ENCODE measurements at regions not wholly inside any gene's neighbourhood (a gene's known extent, or its start where the extent isn't known, plus 50 kb on each side); places are given as distances from the start of the nearest gene placed in this dataset.
"Not testable (repeated sequence)": the region's sequence is repeated elsewhere in the genome, so short reads cannot be mapped to it uniquely, and the experiment has no call there.

DNA sequence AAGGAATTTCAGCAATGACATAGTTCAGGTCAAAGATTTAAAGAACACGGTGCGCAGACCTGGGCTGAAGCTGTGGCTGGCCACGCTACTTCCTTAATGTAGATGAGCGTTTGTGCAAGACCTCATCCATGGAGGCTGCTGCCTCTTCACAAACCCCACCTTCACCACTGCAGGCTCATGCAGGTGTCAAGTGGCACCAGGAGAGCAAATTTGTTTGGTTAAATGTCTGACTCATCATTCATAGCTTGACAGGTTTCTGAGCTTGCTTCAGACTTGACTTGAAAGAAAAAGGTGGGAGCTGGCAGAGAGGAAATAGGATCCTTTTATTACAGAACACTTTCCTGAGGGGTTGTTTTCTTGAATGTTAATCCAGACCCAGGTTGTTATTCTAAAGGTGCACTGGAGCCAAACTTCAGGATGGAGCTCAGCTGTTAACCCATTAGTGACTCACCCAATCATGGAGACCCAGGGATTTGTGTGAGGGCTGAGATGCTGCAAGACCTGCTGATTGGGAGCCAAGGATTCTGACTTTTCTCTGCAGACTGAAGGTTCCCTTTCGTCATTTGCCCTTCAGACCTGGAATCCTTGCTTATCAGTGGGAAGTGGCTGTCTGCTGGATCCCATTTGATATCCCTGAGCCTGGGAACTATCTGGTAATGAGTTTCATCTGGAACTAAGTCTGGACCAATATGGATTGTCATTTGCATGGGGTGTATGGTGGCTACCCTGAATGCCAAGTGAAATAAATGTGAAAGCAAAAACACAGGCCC is 315.3 kb downstream of the PTTG2 start:
- in situ Hi-C loops (cut with MboI; ENCODE audit: low sequenced_read_pairs), result no loop called here

DNA sequence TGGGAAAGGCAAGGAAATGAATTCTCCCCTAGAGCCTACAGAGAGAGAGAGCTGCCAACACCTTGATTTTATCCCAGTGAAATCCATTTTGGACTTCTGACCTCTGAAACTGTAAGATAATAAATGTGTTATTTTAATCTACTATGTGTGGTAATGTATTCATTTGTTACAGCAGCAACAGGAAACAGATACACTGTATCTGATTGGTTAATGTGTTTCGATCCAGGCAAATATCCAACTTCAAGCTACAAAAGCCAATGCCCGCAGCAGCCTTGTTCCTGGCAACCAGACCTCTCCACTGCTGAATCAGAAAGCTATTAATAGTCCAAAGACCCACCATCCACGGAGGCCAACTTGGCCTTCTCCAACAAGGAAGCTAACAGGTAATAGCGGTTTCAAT is 318.1 kb downstream of the PTTG2 start:
- in situ Hi-C loops (cut with MboI; ENCODE audit: low sequenced_read_pairs), result no loop called here

DNA sequence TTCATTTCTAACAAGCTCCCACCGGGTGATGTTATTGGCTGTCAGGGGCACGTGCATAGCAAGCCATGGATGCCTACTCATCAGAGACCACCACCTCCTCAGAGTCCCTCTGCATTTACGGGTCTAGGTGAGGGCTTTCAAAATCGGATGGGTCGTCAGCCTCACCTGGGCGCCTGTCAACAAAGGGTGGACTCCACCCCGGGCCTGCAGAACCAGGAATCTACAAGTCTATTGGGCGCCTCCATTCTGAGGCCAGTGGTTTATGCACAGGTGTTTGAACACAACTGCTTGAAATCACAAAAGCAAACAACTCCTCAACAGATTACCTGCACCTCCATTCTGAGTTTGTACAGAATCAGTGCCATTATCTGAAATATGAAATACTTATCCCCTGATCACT is 318.9 kb downstream of the PTTG2 start:
- in situ Hi-C loops (cut with MboI; ENCODE audit: low sequenced_read_pairs), result no loop called here

DNA sequence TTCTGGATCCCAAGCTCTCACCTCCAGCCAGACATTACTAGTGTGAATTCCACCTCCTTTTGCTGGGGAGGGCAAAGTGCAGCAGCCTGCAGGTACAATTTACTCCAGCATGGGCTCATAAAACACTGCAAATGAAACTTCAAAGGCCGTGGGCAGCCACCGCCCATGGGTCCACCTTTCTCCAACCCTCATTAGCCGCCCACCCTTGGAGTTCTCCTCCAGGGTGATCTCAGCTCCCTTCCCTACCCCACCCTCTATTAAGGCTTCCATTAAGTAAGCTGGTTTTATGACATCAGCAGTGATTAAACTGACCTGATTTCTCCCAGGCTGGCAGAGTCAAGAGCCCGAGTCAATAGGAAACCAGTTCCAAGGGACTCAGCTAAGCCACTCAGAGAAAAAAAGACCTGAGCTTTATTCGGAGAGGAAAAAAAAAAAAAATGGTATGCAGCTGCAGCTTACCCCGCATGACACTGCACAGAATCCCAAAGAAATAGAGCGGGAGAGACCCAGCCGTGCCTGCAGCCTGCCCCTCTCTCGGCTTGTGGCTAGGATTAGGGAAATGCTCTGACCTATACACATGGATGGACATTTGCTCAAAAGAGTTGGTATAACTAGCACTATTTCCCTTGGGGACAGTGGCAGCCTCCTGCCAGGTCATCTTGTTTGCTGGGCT is 319.6 kb downstream of the PTTG2 start:
- in situ Hi-C loops (cut with MboI; ENCODE audit: low sequenced_read_pairs), result no loop called here

DNA sequence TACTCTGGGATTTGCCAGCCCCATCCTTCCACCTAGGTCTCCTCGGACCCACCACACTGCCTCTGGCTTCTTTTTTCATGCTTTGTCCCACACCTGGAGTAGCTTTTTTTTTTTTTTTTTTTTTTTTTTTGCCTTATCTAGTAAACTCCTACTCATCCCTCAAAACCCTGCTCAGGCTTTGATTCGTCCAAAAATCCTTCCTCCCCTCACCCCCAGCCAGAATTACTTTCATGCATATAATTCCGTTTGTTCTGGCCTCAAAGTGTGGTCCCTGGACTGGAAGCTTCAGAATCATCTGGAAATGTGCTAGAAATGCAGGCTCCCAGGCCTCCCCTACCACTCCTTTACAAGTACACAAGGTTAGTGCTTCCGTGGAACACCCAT is 320.1 kb downstream of the PTTG2 start:
- in situ Hi-C loops (cut with MboI; ENCODE audit: low sequenced_read_pairs), result no loop called here

DNA sequence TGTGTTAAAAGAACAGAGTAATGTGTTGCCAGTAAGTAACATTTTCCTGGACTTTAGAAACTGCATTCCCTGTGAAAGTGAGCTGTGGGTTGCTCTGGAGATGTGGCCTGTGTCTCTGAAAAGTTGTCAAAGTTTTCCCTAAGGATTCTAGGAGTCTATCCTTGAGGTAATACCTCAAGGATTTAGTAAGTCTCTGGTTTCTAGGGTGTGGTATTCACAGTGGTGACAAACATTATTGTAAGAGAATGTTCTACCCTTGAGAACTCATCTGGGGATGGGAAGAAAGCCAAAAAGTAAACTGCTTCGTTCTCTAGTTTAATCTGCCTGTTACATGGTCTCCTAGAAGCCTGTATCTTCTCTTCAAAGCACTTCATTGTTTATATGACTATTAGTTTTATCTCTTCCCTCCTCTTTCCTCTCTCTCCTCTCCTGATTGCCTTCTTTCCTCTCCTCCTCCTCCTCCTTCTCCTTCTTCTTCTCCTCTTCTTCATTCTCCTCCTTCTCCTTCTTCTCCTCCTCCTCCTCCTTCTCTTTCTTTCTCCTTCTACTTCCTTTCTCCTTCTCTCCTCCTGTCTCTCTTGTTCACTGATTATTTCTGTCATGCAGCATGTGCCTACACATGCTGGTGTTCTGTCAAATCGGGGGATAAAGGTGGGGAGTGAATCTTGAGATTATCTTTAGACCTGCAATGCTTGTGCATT is 321.3 kb downstream of the PTTG2 start:
- in situ Hi-C loops (cut with MboI; ENCODE audit: low sequenced_read_pairs), result no loop called here

DNA sequence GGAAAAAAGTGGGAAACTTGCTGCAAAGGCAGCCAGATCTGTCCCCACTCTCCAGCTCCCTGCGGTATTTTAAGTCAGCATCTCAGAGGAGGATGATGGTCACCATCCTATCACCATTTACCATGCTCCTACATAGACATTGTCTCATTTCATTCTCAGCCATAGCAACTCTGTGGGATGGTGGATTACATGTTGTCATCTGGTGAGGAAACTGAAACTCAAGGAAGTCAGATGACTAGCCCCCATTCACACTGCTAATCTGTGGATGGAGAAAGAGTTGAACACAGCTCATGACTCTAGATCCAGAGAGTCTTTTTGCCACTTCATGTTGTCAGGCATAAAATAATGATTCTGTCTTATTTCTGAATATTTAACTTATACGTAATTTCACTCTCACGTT is 323.5 kb downstream of the PTTG2 start:
- in situ Hi-C loops (cut with MboI; ENCODE audit: low sequenced_read_pairs), result no loop called here

DNA sequence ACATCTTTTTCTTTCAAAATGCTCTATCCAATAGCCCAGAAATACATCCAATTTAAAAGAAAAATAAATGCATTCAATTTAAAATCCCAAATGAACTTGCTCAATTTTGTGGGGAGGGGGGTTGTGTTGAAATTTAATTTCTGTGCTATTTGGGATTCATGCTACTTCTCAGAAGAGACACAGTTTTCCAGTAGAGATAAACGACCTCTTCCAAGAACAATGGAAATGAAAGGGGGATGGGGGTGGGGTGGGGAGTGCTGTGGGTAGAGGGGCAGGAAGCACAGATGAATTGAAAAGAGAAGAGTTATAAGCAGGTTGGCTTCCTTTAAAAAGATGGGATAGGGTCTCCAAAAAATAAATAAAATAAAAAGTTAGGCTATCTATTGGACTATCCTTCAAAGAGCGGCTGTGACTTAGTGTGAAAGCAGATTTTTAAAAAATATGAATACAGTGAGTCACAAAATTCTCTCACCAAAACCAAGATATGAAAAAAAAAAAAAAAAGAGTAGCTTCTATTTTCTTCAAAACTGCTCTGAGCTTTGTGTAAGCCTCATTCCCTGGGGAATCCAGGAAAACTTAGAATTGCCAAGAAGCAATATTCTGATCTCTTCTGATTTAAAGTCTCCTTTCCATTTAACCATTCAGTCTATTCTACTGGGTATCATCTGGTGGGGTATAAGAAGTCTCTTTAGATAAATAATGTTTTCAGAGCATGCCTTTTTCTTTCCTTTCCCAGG is 324.3 kb downstream of the PTTG2 start:
- in situ Hi-C loops (cut with MboI; ENCODE audit: low sequenced_read_pairs), result no loop called here

DNA sequence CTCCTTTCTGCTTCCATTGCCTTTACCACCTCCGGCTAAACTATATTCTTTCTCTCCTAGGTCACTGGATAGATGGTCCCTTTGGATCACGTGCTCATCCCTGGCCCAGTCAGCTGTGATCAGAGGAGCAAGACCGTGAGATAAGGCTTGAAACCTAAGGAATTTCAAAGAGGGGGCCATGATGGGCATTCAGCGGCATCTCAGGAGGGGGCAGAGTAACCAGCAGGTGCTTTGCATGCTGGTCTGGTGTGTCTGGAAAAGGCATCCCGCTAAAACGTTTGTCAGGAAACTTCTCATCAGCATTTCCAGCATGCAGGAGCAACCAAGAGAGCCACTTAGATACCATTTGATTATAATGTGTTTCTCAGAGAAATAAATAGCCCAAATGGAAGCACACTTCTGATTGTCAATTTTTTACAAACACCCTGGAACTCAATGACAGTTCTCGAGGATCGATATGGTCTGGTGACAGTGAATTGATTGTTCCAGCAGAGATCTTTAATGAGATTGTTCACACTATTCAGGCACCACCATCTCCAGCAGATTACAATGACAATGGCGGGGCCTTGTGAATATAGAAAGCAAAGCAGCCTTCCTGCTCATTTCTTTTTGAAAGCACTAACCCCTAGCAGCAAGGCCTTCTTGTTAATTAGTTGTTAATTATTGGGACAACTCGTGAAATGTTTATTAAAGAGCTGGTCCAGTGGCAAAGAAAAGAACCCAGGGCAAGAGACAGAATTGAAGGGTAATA is 327.1 kb downstream of the PTTG2 start:
- in situ Hi-C loops (cut with MboI; ENCODE audit: low sequenced_read_pairs), result no loop called here

DNA sequence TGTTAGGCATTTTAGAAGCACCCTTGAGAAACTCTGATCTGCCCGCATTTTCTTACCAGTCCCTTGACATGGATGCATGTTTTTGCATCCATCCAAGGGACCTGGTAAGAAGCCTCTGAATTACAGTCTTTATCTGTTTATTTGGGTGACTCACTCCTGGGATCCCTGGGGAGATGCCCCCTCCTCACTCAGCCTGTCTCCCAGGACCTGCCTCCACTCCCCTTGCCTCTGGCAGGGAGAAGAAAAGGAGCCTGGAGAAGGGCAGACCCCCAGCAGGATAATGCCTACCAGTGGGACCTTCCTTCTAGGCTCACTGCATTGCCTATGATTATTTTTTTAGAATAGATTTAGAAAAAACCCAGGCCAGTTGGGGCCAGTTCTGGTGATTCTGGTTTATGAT is 329.4 kb downstream of the PTTG2 start:
- in situ Hi-C loops (cut with MboI; ENCODE audit: low sequenced_read_pairs), result no loop called here

DNA sequence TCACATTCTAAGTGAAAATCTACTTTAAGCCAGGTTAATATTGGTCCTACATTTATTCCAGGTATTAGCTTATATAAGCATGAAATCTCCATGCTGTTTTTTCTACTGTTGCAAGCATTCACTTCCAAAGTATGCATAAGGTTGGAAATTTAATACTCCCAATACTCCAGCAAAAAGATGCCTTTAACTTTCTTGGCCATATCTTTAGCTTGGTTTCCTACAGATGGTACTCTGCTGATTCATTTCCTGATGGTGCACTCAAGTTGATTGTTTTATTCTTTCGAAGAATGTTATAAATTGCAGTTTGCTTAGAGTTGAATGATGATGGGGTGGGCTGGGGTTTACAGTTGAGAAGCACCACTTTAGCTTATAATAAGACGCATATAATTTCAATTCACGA is 330.2 kb downstream of the PTTG2 start:
- in situ Hi-C loops (cut with MboI; ENCODE audit: low sequenced_read_pairs), result no loop called here

DNA sequence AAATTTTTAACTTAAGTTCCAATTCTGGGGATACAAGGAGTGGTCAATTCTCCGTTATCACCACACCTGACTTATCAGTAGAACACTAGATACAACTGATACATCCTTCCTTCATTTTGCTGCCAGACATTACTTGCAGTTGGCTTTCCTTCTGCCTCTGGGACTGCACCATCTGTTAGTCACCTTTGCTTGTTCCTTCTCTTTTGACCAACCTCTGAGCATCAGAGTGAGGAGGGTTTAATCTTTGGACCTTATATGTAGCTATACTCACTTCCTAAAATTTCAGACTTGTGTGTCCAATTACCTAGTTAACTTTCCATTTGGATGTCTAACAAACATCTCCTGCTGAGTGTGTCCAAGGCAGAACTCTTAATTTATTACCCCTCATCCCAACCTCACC is 330.7 kb downstream of the PTTG2 start:
- in situ Hi-C loops (cut with MboI; ENCODE audit: low sequenced_read_pairs), result no loop called here

DNA sequence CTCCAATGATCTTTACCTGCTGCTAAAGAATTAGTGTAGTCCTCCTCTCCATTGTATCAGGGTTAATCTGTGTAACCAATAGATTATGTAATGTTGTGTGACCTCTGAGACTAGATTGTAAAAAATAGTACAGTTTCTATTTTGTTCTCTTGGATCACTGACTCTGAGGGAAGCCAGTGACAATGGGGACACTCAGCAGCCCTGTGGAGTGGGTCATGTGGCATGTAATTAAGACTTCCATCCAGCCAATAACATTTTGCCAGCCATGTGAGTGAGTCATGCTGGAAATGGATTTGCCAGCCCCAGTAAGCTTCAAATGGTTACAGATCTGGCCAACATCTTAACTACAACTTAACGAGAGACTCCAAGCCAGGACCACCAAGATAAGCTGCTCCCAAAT is 332.3 kb downstream of the PTTG2 start:
- in situ Hi-C loops (cut with MboI; ENCODE audit: low sequenced_read_pairs), result no loop called here

DNA sequence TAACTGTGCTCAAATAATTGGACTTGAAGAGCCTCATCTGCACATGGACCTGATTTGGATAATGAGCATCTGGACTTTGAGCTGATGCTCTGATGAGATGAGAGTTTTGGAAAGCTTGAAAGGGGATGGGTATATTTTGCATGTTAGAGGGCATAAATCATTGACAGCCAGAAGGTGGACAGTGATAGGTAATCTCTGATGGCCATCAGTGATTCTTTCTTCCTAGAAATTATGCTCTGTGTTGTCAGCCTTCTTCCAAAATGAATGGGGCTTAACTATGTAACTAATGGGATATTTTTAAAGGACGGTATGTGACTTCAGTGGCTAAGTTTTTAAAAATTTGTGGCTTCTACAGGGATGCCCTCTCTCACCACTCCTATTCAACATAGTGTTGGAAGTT is 334.0 kb downstream of the PTTG2 start:
- in situ Hi-C loops (cut with MboI; ENCODE audit: low sequenced_read_pairs), result no loop called here

DNA sequence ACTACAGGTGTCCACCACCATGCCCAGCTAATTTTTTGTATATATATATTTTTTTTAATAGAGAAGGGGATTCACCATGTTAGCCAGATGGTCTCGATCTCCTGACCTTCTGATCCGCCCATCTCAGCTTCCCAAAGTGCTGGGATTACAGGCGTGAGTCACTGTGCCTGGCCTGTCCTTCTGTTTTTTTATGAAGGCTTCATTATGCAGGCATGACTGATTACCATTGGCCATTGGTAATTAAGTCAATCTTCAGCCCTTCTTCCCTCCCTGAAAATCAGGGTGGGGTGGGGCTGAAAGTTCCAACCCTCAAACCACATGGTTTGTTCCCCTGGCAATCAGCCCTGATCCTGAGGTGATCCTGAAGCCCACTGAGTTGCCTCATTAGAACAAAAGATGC is 336.9 kb downstream of the PTTG2 start:
- in situ Hi-C loops (cut with MboI; ENCODE audit: low sequenced_read_pairs), result no loop called here

DNA sequence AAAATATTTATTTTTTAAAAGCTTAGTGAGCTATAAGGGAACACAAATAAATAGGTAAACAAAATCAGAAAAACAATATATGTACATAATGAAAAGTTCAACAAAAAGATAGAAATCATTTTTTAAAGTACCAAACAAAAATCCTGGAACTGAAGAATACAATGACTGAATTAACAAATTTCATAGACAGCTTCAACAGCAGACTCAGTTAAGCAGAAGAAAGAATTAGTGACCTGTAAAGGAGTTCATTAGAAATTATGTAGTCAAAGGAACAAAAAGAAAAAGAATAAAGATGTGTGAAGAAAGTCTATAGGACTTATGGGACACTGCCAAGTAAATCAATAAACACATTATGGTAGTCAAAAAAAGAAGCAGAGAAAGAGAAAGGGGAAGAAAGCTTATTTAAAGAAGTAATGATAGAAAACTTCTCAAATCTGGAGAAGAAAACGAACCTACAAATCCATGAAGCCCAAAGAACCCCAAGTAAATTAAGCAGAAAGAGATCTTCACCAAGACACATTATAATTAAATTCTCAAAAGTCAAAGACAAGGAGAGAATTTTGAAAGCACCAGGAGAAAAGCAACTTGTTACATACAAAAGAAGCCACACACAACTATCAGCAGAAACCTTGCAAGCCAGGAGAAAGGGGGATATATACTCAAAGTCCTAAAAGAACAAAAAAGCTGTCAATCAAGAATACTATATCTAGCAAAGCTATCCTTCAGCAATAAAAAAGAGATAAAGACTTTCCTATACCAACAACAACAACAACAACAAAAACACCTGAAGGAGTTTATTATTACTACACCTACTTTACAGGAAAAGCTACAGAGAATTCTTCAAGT is 338.9 kb downstream of the PTTG2 start:
- in situ Hi-C loops (cut with MboI; ENCODE audit: low sequenced_read_pairs), result no loop called here

DNA sequence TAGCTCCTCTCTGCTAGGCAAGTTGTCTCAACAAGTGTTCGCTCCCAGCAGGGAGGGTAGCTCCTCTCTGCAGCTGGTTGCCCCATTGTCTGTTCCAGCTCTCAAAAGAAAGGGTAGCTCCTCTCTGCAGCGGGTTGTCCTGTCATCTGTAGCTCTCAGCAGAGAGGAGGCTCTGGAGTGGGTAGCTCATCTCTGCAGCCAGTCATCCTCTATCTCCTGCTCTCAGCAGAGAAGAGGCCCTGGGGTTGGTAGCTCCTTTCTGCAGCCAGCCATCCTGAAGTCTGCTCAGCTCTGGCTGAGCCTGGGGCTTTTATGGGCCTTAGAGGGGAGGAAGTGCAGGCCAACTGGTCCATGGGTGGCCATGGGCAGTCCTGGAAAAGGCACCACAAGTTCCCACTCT is 342.7 kb downstream of the PTTG2 start:
- in situ Hi-C loops (cut with MboI; ENCODE audit: low sequenced_read_pairs), result no loop called here

DNA sequence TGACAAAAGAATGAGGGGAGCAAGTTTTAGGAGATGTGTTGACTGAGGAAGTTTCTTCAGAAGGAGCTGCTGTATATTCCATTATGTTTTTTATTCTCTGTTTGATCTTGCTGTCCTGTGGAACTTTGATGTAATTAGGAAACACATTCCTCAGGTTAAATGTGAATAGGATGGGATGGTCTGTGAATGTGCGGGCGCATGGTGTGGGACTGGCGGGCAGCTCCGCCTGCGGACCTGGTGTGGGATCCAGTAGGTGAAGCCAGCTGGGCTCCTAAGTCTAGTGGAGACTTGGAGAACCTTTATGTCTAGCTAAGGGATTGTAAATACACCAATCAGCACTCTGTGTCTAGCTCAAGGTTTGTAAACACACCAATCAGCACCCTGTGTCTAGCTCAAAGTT is 344.3 kb downstream of the PTTG2 start:
- in situ Hi-C loops (cut with MboI; ENCODE audit: low sequenced_read_pairs), result not testable (repeated sequence)

DNA sequence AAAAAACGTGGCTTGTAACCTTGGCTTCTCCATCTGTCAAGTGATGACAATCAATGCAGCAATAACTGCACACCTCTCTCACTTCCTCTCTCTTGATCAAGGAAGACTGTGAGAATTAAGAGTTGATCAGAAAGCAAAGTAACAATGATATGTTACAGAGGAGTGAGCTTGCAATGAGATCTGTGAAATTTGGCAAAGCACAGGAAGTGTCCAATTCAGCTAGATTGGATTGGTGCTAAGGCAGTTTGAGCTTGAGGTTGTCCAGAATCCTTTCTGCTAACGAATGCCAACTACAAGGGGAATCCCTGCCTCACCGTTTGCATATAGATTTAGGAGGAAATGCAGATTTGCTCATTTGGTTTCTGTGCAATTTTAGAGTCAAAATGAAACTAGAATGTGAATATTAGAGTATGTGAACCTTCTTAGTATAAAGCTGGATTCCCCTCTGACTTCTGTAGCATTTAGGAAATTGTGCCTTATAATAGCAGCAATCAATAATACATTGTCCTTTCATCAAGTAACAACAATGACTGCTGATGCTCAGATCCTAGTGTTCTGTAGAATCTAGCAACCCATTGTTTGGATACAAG is 346.4 kb downstream of the PTTG2 start:
- in situ Hi-C loops (cut with MboI; ENCODE audit: low sequenced_read_pairs), result no loop called here
